ENCODE measurements at regions not wholly inside any gene's neighbourhood (a gene's known extent, or its start where the extent isn't known, plus 50 kb on each side); places are given as distances from the start of the nearest gene placed in this dataset.
"Not testable (repeated sequence)": the region's sequence is repeated elsewhere in the genome, so short reads cannot be mapped to it uniquely, and the experiment has no call there.

GRCh38 chr21:17044696-17045095 lies 468.1 kb upstream of the CXADR start:
- DNase-seq (ENCODE audit: low read depth in 2 of 2) = no peak

GRCh38 chr21:17045214-17045853 lies 467.5 kb upstream of the CXADR start:
- DNase-seq (ENCODE audit: low read depth in 2 of 2) = no peak

DNA sequence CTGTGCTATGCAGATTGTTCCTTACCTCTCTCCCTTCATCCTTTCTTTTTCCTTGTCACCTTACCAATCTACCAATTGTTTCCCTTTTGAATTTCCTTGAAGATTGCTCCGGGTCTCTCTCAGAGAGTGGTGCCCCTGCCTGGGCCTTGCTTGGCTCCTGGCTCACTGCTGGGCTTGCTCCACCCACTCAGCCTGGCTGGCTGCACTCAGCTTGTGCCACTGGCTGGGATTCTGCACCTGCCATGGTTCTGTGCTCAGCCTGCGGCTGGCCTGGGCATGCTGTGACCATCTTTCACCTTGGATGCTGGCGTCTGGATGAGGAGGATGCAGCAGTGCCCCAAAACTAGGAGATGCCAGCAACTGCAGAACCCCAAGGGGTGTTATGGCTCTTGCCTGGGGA lies 463.9 kb upstream of the CXADR start:
- DNase-seq (ENCODE audit: low read depth in 2 of 2) = no peak

DNA sequence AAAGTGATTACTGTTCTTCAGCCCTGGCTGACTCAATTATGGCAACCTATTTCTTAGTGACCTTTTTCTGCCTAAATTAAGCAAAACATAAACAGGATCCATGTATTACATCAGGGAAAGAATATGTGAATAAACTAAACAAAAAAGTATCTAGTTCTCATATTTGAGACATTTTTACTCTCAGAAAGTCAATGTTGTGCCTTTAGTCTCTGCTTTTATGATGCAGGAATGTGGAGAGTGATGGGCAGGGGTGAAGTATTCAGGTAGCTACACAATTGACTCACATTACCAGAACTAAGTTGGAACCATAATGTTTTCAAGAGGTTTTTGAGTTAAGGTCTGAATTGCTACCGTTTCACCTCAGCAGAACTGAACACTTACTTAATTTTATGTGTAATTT lies 462.7 kb upstream of the CXADR start:
- DNase-seq (ENCODE audit: low read depth in 2 of 2) = no peak

GRCh38 chr21:17050646-17051045 lies 462.2 kb upstream of the CXADR start:
- no peak for DNase-seq (ENCODE audit: low read depth in 2 of 2)

DNA sequence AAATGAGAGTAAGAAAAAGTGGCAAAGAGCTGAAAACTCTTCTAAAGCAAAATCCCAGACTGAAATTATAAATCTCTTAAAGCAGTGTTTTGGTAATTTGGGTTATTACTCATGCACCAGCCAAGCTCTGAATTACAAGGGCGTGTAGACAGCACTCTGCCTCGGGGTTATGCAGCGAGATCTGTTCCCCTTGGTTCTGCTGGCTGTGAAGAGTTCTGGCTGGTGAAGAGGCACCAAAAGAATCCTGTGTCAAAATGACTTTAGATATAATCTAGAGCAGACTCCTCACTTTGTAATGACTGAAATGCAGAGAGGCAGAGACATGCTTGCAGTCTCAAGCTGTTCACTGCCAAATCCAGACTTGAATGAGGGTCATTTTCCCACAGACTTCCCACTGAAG lies 461.8 kb upstream of the CXADR start:
- DNase-seq (ENCODE audit: low read depth in 2 of 2) = no peak

GRCh38 chr21:17053321-17053720 lies 459.5 kb upstream of the CXADR start:
- DNase-seq (ENCODE audit: low read depth in 2 of 2) = no peak

GRCh38 chr21:17059936-17060335 lies 452.9 kb upstream of the CXADR start:
- no peak for DNase-seq (ENCODE audit: low read depth in 2 of 2)

GRCh38 chr21:17066006-17066405 lies 446.8 kb upstream of the CXADR start:
- no peak for DNase-seq (ENCODE audit: low read depth in 2 of 2)

DNA sequence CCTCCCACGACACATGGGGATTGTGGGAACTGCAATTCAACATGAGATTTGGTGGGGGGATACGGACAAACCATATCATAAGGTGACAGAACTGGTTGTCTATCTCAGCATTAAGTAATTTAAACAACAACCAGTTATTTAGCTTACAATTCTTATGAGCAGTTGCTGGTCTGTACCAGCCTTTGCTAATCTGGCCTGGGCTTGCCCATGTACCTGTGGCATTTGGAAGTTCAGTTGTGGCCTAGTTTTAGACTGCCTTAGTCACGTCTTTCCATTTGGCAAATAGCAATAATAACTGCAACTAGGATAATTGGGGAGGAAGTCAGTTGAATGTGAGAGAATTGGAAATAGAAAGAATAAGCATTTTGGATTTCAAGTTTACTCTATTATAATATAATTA lies 441.8 kb upstream of the CXADR start:
- no peak for DNase-seq (ENCODE audit: low read depth in 2 of 2)

DNA sequence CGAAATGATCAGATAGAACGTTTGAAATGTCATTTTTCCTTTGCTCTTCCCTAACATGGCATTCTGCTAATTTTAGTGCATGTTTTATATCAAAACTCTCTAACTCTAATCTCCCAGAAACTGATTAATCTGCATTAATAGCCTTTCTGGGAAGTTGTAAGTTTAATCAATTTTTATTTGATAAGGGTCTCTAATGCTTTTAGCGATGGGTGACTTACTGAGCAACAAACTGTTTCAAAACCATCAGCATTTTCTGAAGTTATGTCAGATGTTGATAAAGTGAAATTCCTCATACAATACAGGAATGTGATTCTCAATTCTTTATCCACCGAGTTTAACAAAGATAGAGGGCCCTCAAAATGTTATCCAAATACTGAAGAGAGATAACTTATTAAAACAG lies 431.6 kb upstream of the CXADR start:
- DNase-seq (ENCODE audit: low read depth in 2 of 2) = no peak

DNA sequence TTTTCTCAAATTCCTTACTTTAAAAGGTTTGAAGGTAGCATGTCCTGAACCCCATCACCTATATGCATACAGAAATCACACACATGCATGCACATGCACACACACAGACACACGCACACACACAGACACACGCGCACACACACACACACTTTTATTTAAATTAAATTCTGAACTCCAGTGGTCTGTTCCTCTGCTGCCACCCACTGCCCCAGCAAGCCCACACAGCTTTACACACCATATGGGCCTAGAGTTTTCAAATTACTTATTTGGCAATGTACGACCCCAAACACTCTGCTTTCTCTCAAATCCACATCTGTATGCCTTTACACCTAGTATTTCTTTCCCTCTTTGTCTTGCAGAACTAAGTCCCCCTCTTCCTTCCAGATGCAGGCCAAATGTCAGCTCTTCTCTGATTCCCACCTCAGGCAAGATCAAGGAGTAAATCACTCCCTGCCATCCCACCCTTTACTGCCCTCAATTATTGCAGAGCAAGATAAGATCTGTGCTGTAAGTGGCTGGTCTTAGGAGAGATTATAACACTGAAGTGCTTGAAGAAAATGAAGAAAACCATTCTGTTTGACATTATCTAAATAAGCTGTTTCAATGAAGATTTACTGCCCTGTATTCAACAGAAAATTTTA lies 429.9 kb upstream of the CXADR start:
- no peak for DNase-seq (ENCODE audit: low read depth in 2 of 2)

GRCh38 chr21:17085707-17086106 lies 427.1 kb upstream of the CXADR start:
- no peak for DNase-seq (ENCODE audit: low read depth in 2 of 2)

GRCh38 chr21:17088500-17088899 lies 424.3 kb upstream of the CXADR start:
- DNase-seq (ENCODE audit: low read depth in 2 of 2) = no peak

- no peak for DNase-seq (ENCODE audit: low read depth in 2 of 2)
Measured at GRCh38 chr21:17089091-17089491, 423.8 kb upstream of the CXADR start.

DNA sequence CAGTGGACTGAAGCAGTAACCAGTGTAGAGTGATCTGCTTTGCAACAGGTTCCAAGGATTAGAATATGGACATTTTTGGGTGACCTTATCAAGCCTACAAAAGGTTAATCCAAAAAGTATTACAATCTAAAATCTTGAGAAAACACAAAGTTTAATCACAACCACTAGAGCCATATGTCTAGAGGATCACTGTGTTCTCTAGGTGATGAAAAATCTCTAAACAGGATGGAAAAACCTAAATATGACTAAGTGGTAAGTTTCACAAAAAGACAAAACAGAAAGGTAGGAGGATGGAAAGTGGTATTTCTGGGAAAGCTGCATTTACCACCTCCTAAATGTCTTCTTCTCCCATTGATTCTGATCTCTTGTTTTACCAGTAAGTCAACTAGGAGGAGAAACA lies 411.1 kb upstream of the CXADR start:
- DNase-seq (ENCODE audit: low read depth in 2 of 2) = no peak

GRCh38 chr21:17105932-17106331 lies 406.9 kb upstream of the CXADR start:
- DNase-seq (ENCODE audit: low read depth in 2 of 2) = no peak

DNA sequence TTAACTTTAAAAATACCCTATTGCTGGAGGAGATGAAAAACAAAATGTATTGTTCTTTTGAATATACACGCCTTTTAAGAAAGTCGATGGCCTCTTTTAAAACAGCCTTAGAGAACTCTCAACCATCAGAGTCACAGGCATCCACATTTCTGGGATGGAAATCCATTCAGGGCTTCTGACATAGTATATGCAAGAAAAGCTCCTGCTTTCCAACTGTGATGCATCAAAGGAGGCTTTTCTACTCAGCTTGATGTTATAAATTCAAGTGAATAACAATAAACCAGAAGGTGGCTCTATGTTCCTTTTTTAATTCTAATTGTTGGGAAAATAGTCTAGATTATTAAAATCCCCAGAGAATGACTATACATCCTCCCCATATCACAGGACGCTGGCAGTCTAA lies 398.8 kb upstream of the CXADR start:
- no peak for DNase-seq (ENCODE audit: low read depth in 2 of 2)

GRCh38 chr21:17118638-17119384 lies 394.0 kb upstream of the CXADR start:
- DNase-seq (ENCODE audit: low read depth in 2 of 2) = no peak

GRCh38 chr21:17119466-17120297 lies 393.2 kb upstream of the CXADR start:
- DNase-seq (ENCODE audit: low read depth in 2 of 2) = no peak

DNA sequence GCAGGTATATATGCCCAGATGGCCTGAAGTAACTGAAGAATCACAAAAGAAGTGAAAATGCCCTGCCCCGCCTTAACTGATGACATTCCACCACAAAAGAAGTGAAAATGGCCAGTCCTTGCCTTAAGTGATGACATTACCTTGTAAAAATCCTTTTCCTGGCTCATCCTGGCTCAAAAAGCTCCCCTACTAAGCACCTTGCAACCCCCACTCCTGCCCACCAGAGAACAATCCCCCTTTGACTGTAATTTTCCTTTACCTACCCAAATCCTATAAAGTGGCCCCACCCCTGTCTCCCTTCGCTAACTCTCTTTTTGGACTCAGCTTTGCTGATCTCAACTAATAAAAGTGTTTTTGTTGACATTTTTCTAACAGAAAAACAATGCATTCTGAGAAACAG lies 385.4 kb upstream of the CXADR start:
- DNase-seq (ENCODE audit: low read depth in 2 of 2) = not testable (repeated sequence)

DNA sequence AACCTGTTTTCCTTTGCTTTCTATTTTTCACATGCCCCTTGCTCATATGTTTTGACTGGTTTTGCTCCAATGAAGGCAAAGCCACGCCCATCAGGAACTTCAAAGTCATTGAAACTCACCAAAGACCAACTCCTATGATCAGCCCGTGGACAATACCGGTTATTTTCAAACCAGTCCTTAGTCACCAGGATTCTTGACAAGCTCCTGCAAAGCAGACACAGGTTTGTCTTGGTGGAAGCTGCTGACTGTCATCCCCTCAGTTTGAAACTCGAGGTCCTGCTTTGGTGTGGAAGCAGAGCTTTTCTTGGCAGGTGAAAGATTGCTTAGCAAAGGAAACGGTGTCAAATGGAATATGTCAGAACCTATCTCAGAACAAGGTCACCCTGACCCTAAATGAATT lies 384.7 kb upstream of the CXADR start:
- DNase-seq (ENCODE audit: low read depth in 2 of 2) = no peak

All from stimulated activated CD8-positive, alpha-beta memory T cell treated with anti-CD3 and anti-CD28 coated beads, Interleukin-15, amount 100 ng/mL, for 48 hours (primary cell).